Midbrain (tissue), 1 donor: ENCODE measurements at regions not wholly inside any gene's neighbourhood (a gene's known extent, or its start where the extent isn't known, plus 50 kb on each side); places are given as distances from the start of the nearest gene placed in this dataset.
A peak's percentile ranks its signal among the peaks of the same experiment; 100 is the strongest.

ENCODE experiments used
- DNase-seq: peaks from one replicate; lab custom pipeline; 2025; lab: John Stamatoyannopoulos, UW

DNA sequence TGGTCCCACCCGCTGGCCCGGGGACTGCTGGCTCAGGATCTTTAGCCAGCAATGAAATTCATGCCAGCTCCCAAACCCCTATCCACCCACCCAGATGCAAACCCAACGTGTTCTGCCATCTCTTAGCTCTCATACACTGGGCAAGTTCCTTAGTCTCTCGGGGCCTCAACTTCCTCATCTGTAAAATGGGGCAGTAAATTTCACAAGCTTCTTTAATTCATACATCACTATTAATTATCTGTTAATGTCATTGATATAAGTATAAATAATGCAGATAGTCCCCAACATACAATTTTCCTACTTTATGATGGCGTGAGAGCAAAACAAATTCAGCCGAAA, 398.7 kb downstream of the SOX9 start:
- no peak for DNase-seq

DNA sequence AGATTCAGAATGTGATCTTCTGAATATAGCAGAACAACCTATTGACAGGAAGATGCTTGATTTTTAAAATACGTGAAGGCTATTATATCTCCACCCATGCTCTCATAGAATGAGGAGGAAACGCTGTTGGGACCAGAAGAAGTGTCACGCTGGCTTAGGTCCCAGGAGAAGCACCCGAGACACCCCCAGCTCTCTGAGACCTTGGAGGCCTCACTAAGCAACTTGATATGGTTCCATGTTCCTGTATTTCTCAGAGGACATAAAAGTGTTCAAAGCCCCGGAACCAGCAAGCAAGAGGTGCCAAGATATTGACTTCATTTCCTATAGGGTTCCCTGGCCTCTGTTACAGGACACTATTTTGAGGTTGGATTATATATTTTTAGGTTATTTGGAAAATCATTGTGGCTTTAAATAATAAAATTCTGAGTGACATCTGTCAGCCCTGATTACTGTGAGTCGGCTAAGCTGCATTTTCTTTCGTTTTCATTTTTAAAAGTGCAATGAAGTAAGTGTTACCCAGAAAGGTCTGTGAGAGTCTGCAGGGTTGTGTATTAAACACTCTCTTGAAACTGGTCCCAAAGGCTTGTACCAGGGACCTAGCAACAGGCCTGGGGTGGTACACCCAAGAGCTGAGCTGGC, 400.0 kb downstream of the SOX9 start:
- DNase-seq, result no peak

GRCh38 chr17:72523491-72523890, 402.7 kb downstream of the SOX9 start:
- no peak for DNase-seq

GRCh38 chr17:72525225-72526015, 404.6 kb downstream of the SOX9 start:
- DNase-seq, result no peak

DNA sequence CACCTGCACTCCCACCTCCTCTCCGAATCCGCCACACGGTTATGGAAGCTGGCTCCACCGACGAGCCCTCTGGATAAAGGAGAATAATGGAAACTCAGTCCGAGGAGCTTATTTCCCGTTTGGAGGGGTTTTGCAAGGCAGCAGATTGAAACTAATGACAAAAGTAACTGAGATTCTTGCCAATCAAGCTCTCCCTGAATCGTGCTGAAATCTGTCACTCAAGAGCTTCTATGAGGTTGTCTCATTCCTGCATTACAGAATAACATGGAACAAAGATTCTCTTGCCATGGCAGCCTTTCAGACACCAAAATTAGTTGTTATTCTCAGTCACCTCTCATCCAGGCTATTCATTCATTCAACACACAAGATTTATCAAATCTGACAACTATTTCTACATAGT, 405.9 kb downstream of the SOX9 start:
- DNase-seq, result no peak

DNA sequence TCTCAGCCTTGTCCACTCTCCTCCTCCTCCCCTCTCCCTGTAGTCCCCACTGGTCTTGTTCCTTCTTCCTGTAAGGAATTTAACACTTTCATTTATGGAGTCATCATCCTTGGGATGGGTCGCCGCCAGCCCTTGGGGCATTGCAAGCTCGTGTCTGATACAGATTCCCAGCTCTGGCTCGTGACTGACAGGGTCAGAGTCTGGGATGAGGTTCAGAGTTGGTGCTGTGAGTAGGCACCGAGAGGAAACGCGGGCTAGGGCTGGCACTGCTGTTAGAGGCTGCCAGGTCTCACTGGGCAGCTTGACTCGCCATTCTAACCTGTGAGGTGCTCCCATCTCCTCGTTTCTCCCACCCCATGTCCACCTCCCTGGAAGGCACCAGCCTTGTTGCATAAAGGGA, 407.0 kb downstream of the SOX9 start:
- DNase-seq, result no peak

GRCh38 chr17:72528683-72529082, 407.9 kb downstream of the SOX9 start:
- DNase-seq, result no peak

DNA sequence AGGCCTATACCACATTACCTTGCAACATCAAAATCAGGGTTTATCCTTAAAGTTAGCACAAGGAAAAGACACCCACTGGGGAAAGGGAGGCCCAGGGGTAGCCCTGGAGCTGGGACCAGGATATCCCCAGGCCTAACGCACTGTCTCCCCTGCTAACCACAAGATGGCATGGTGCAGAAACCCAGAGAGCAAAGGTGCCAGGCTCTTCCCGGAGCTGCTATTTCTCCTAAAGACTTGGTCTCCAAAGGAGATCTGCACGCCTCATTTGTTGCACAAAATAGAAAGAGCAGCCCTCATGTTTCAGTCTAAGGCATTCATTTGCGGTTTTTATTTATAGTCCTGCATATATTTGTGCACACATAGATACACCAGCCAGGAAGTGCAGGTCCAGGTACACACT, 408.6 kb downstream of the SOX9 start:
- no peak for DNase-seq

- no peak for DNase-seq
Observed at GRCh38 chr17:72530454-72530853, 409.6 kb downstream of the SOX9 start.

DNA sequence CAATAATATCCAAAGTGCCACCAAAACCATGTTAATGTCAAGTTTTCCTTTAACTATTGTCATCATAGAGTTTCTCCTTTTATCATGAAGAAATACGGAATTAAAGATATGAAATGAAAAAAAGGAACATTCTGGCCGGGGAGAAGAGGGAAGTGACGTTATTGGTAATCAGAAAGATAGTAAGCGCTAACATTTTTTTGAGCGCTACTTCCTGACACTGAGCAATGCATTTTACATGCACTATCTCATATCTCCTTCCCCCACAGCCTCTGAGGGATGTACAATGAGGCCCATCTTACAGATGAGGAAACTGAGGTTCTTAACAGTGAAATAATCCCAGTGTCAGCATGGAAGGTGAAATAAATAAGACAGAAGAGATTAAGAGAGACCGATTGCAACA, 410.9 kb downstream of the SOX9 start:
- DNase-seq, result no peak

DNA sequence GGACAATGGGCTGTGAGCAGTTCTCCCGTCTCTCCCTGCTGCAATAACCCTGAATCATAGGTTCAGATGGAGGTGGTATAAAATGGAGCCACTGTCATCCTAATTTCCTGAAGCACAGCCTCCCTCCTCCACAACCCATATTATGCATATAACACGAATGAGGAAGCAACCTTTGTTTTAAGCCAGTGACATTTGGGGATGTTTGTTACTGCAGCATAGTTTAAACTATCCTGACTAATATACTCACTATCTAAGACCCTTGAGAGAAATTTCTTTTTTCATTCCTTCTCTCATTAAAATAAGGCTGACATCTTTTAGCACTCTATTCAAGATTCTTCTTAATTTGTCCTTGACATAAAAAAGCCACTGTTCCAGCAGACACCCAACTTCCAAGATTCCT, 413.4 kb downstream of the SOX9 start:
- DNase-seq, result no peak

DNA sequence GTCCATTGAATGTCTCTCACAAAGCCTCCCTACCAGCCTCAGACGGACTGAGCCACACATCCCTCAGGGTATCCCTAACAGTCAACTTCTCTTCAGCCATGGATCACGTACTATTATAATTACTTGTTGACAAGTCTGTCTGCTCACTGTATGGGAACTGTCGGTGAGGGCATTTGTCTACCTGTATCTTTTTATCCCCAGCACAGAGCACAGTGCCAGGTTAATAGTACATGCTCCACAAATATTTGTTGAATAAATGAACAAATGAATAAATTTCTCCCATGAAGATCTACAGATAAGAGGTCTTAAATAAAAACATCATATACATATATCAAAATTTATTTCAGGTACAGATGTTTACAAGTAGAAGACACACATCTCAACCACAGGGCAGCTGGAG, 414.0 kb downstream of the SOX9 start:
- no peak for DNase-seq

DNA sequence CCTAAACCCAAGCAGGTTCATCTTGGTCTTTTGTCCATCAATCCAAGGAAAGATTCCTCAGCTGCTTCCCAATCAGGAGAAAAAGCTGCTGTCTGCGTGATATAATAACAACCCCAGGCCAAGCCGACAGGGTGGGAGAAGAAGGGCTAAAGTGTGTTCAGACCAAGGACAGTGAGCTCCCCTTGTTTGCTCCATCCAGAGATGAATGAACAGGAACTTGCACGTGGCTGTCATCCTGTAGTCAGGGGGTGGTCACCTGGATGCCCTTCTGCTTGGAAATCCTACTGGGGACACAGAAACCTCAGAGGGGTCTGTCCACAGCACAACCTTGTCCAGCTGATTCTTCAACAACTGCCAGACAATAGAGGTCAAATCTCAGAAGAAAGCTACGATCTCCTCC, 414.5 kb downstream of the SOX9 start:
- DNase-seq, result no peak

- DNase-seq, result no peak
Observed at GRCh38 chr17:72535779-72536178, 415.0 kb downstream of the SOX9 start.

- no peak for DNase-seq
Observed at GRCh38 chr17:72536788-72537187, 416.0 kb downstream of the SOX9 start.

DNA sequence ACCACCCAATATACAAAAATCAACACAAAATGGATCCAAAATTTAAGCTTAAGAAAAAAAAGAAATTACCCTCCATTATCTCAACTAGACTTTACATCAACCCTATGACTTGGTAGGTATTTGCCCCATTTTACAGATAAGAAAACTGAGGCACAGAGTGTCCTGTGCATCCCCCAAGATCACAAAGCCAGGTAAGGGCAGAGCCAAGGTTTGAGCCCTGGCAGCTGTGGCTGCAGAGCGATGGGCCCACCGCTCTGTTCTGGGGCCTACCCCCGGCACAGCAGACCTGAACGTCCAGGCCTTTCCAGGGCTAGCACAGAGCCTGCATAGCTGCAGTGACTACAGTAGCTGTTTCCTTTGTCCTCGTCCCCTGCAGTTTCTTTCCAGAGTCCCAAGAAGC, 417.6 kb downstream of the SOX9 start:
- no peak for DNase-seq

GRCh38 chr17:72538901-72539352, 418.1 kb downstream of the SOX9 start:
- peak; percentile 64 for DNase-seq

DNA sequence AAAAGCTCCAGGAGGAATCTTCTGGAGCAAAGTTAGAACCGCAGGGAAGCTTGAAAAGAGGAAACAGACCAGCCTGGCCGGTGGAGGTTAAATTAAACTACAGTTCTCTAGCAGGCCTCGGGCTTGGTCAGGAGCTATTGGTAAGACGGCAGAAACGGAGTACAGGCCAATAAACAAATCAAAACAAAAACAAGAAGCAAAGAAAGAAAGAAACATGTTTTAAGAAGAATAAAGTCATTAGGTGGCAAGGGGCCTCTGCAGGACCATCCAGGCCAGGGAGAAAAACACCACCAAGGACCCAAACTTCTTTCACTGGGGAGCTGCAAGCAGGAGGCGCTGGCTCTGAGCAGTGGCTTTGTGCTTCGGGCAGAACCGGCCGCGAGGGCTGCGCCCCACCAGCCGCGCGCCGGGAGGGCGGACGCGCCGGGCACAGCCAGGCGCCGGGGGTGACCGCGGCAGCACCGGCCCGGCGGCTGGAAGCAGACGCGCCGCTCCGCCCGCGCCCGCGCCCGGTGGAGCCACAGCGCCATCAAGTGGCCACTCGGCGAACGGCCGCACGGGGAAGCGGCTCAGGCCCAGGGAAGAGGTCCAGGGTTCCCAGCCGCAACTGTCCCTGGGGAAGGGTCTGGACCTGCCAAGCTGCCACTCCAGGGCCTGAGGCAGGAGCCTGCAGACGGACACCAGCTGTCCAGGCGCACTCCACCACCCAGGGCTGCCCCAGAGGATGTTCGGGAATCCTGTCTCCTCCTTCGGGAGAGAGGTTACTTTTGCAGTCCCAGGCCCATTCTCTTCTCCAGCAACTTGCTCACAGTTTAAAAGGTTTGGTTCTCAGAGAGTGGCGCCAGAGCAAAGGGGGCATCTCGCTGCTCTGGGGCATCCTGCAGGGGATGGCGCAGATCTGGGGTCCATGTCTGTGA, 419.4 kb downstream of the SOX9 start:
- DNase-seq, result peak; percentile 87

DNA sequence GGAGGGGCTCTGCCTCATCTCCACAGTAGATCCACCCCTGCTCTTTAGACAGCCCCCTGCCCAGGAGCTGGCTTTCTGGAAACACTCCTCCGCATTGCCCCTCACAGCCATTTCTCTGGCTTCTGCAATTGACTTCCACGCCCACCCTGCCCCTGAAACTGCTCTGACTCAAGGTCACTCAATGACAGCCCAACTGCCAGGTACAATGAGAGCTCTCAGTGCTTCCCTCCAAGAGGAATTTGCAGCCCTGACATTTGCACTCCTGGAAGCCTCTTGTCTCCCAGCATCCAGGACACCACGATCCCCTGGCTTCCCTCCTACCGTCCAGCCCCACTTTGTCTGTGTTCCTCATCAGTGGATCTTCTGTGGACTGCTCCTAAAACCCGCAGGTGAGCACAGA, 421.5 kb downstream of the SOX9 start:
- DNase-seq, result no peak

DNA sequence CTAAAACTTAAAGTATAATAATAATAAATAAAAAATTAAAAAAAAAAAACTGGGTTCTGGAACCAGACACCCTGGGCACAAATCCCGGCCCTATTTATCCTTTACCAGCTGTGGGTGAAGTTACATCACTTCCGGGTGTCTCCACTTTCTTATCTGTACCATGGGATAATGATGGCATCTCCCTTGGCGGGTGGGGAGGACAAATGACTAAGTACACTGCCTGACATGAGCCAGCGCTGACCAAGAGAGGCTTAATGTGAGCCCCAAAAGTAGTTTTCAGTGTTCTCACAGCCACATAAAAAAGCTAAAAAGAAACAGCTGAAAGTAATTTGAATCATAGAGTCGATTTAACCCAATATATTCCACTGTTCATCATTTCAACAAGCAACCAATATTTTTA, 424.9 kb downstream of the SOX9 start:
- no peak for DNase-seq

- DNase-seq, result no peak
Observed at GRCh38 chr17:72553051-72553755, 432.4 kb downstream of the SOX9 start.

DNA sequence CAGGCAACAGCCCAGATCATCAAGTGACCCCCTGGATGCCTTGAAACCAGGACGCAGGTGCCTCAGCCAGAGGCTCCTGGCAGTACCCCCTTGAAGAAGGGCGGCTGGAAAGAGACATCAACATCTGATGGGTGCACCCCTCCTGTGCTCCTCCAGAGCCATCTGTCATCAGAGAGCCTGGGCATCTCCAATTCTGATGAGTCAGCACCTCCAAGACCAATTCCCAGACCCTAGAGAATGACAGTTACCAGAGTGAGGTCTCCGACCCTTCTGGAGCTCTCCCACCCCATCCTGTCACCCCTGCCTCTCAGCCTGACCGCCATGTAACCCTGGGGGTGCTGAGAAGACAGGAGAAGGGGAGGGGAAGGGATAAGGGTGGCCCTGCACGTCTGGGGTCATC, 433.7 kb downstream of the SOX9 start:
- DNase-seq, result no peak
